Colonic mucosa (tissue), 4 donors: ENCODE measurements at regions not wholly inside any gene's neighbourhood (a gene's known extent, or its start where the extent isn't known, plus 50 kb on each side); places are given as distances from the start of the nearest gene placed in this dataset. TPM values are rescaled to one million over a fixed set of nuclear protein-coding genes. Genes with fewer than 3 reads are reported as not detected.

ENCODE experiments used
- DNase-seq: peaks from one replicate; pipeline ENCODE4 v3.0.0-alpha.2; 2020
- H3K27ac ChIP-seq: fragments of 200-600 bp; one replicate; pipeline ENCODE4 v1.8.0; 2021
- H3K27me3 ChIP-seq: fragments of 200-600 bp; one replicate; pipeline ENCODE4 v1.8.0; 2021
- H3K36me3 ChIP-seq: fragments of 200-600 bp; one replicate; pipeline ENCODE4 v1.8.0; 2021
- H3K4me1 ChIP-seq: fragments of 200-600 bp; one replicate; pipeline ENCODE4 v1.8.0; 2021; ENCODE audit warnings: mild to moderate bottlenecking
- H3K4me3 ChIP-seq: fragments of 200-600 bp; one replicate; pipeline ENCODE4 v1.8.0; 2021
- H3K9ac ChIP-seq, 2 donors: one replicate each; pipeline ENCODE4 v1.7.0; 2013; ENCODE audit warnings: control low read depth in 2 of 2, low read depth in 2 of 2, low read length in 2 of 2
- H3K9me3 ChIP-seq: fragments of 200-600 bp; one replicate; pipeline ENCODE4 v1.8.0; 2021
- intact Hi-C: fragments of 100-400 bp; cut with DNase I; formaldehyde crosslinking; loops from one replicate; pipeline ENCODE4 v1.14.1; 2022
- microRNA-seq: library from miRNA; unstranded; fragments of <30 nt; microRNA quantifications from one replicate; pipeline ENCODE4, GENCODE V29; 2019
- TF ChIP-seq, protein P1 (sequence below): fragments of 200-600 bp; IDR thresholded peaks from one replicate; pipeline ENCODE4 v1.8.0; 2022; ENCODE audit warnings: antibody characterized with exemption, mild to moderate bottlenecking
- donor health status: healthy.
- donor health status: DM: no; HTN: no; CAD: no.
- donor health status: DM: no; HTN: no; CAD: no.

DNA sequence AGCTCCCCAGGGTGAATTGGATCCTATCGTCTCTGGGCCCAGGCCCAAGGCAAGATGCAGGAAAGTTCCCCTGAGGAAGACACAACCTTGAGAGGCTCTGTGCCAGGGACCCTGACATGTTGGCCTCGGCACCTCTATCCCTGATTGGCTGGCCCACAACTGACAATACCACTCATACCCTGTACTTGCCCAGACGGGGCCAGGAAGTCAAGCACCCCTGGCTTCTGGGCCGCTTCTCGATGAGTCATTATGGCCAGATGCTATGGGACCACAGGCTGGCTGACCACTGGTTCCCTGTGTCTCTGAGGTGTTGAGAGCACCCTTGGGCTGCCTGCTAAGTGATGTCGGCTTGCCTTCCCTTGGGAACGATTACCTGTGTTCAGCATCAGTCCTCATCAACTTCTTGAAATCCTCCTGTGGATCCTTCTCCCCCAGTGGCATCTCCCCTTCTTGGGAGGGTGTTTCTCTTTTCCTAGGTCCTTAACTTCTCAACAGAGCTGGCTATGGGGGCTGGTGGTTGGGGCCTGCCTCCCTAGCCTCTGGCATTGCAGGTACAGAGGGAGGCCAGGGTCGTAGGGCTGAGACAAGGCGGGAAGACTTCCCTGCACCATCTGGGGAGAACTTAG lies 54.5 kb upstream of the MAMLD1 start:
- H3K4me3 ChIP-seq = no peak overlapping the region
- H3K4me1 ChIP-seq = no peaks in the 10 kb centered on the region
- no peak overlapping the region for H3K9ac ChIP-seq
- DNase-seq = no peak
- no peaks in the 10 kb centered on the region for H3K27me3 ChIP-seq
- intact Hi-C loops = no loop called here
- no peaks in the 10 kb centered on the region for H3K36me3 ChIP-seq
- H3K9me3 ChIP-seq = no peaks in the 10 kb centered on the region
- TF ChIP-seq, protein P1, sequence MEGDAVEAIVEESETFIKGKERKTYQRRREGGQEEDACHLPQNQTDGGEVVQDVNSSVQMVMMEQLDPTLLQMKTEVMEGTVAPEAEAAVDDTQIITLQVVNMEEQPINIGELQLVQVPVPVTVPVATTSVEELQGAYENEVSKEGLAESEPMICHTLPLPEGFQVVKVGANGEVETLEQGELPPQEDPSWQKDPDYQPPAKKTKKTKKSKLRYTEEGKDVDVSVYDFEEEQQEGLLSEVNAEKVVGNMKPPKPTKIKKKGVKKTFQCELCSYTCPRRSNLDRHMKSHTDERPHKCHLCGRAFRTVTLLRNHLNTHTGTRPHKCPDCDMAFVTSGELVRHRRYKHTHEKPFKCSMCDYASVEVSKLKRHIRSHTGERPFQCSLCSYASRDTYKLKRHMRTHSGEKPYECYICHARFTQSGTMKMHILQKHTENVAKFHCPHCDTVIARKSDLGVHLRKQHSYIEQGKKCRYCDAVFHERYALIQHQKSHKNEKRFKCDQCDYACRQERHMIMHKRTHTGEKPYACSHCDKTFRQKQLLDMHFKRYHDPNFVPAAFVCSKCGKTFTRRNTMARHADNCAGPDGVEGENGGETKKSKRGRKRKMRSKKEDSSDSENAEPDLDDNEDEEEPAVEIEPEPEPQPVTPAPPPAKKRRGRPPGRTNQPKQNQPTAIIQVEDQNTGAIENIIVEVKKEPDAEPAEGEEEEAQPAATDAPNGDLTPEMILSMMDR = no peak
- no peak overlapping the region for H3K27ac ChIP-seq

DNA sequence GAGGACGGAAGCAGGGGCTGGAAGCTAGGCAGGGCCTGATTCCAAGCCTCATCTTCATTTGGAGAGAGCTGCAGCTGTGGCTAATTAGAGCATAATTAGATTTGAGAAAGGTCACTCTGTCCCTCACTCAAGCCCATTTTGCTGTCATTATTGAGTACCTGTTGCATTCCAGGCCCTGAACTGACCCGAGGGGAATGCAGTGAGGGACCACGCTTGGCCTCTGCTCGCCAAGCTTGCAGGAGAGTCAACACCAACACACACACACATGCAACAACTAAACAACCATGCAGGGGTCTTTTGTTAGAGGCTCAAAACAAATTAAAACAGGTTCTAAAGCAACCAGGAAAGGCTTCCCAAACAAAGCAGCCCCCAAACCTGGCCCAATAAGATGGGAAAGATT lies 52.7 kb upstream of the MAMLD1 start:
- H3K4me1 ChIP-seq = no peaks in the 10 kb centered on the region
- no peak overlapping the region for H3K4me3 ChIP-seq
- no peak for DNase-seq
- H3K36me3 ChIP-seq = no peaks in the 10 kb centered on the region
- no peaks in the 10 kb centered on the region for H3K27me3 ChIP-seq
- TF ChIP-seq, protein P1 = no peak
- intact Hi-C loops = no loop called here
- H3K27ac ChIP-seq = no peak overlapping the region
- no peak overlapping the region for H3K9ac ChIP-seq
- no peaks in the 10 kb centered on the region for H3K9me3 ChIP-seq

DNA sequence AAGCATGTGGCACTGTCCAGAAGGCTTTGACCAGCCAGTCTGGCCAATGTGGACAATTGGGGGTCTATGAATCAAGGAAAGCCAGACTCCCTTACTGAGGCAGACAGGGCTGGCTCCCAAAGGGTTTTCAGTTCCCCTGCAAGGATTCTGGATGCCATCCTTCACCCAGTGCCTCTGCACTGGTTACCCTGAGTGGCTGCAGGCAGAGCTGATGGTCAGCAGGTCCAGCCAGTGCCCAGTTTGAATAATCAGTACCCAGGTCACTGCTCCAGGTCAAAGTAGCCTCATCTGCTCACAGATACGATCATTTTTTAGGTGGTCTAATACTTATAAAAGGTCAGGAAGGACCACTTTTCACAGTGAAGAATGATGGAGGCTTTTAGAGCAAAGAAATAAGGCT lies 52.2 kb upstream of the MAMLD1 start:
- TF ChIP-seq, protein P1 = no peak
- intact Hi-C loops = no loop called here
- DNase-seq = peak; percentile 1

DNA sequence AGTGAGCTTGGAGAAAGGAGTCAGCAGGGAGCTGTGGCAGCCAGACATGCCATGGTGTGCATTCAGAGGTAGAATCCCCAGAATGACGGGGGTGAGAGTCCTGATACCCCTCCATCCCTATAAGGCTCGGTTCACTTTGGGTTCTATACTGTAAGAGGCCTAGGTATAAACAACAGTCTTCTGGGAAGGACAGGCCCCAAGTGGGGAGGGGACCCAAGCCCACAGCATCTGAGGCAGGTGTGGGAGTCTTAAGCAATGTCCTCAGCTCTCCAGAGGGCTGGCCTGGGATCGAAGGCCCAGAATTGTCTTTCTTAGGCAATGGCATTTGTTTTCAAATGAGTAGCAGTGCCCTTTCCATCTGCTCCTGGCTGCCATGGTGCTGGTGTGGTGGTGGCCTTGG lies 50.2 kb upstream of the MAMLD1 start:
- no peak overlapping the region for H3K9ac ChIP-seq
- no peak overlapping the region for H3K4me3 ChIP-seq
- H3K9me3 ChIP-seq = no peaks in the 10 kb centered on the region
- no peak overlapping the region for H3K27ac ChIP-seq
- H3K36me3 ChIP-seq = no peaks in the 10 kb centered on the region
- H3K4me1 ChIP-seq = no peaks in the 10 kb centered on the region
- DNase-seq = no peak
- TF ChIP-seq, protein P1 = no peak
- intact Hi-C loops = no loop called here
- no peaks in the 10 kb centered on the region for H3K27me3 ChIP-seq

More for the DNA sequence above, 52.2 kb upstream of the MAMLD1 start:
- no peaks in the 10 kb centered on the region for H3K9me3 ChIP-seq
- no peak overlapping the region for H3K27ac ChIP-seq
- no peaks in the 10 kb centered on the region for H3K36me3 ChIP-seq
- no peaks in the 10 kb centered on the region for H3K4me1 ChIP-seq
- no peaks in the 10 kb centered on the region for H3K27me3 ChIP-seq
- H3K4me3 ChIP-seq = no peak overlapping the region
- no peak overlapping the region for H3K9ac ChIP-seq

Small RNAs in the stretch of these regions (microRNA-seq; reads per million reads assigned to microRNA genes)
- not detected for gene MIR2114
